HG03064 (cell line): ENCODE measurements at regions not wholly inside any gene's neighbourhood (a gene's known extent, or its start where the extent isn't known, plus 50 kb on each side); places are given as distances from the start of the nearest gene placed in this dataset.

ENCODE experiments used
- ATAC-seq: cut with Tn5 transposase; IDR thresholded peaks from one replicate; pipeline ENCODE4 v1.9.1; 2021; ENCODE audit warnings: low read depth; ENCODE audit not compliant: unreplicated experiment

DNA sequence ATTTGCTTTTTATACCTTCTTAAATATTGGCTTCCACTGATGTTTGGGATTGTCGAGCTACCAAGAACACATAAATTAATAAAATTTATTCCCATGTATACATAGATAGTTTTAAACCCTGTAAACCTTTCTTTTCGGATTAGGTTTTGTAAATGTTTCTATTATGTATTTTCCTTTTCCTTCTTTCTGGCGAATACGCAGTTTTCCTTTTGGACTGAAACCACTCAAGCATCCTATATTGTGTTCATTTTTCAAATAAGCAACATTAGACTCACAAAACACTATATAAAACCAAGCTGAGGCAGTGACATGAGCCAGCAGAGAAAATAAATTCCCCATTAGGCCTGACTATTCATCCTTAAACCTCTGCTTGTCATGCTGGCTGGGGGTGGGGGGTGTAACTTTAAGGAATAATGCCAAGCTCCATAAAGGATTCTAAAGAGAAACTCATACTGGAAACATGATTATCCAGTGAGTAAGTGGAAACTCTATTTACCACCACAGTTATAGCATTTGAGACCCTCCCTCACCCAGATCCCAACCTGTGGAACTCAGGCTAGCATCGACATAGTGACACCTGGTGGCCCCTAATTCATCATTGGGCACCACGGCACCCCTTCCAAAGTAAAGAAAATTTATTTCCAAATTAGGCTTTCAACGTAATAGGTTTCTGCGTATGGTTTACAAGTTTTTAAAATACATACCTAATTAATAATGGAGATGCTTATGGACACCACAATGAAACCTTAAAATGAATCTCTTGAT, 86.5 kb upstream of the CELF2 start:
- no peak for ATAC-seq

DNA sequence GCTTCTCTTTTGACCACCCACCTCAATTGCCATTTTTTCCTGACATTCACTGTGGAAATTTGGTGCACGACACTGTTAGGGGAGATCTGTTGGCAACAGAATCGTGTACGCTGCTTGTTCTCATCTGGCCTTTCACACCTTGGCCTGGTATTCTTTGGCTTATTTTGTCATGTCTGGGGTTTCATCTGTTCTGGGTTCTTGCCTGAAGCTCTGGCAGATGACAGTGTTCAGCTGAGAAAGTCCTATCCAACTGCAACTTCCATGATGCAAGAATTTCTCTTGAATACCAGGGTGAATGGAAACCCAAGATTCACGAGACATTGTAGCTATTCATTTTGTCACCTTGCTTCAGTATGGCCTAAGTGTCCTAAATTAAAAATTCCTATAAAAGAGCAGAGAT, 82.6 kb upstream of the CELF2 start:
- ATAC-seq, result no peak

DNA sequence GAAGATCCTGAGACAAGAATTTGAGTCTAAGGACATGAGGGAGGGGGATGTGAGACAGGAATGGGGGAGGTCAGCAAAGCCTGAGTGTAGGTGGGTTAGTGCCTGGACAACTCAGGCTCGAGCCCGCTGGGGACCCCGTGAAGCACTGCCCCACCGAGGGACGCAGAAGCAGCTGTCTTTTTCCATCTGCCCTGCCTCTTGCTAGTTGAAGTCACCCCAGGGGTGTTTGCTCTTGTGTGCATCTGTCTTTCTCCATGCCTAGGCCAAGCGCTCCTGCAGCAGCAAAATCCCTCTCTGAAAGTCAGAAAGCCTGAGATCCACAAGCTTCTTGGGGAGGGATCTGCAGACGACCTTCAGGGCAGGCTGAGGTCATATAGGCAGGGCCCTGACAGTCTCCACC, 79.0 kb upstream of the CELF2 start:
- ATAC-seq, result no peak

DNA sequence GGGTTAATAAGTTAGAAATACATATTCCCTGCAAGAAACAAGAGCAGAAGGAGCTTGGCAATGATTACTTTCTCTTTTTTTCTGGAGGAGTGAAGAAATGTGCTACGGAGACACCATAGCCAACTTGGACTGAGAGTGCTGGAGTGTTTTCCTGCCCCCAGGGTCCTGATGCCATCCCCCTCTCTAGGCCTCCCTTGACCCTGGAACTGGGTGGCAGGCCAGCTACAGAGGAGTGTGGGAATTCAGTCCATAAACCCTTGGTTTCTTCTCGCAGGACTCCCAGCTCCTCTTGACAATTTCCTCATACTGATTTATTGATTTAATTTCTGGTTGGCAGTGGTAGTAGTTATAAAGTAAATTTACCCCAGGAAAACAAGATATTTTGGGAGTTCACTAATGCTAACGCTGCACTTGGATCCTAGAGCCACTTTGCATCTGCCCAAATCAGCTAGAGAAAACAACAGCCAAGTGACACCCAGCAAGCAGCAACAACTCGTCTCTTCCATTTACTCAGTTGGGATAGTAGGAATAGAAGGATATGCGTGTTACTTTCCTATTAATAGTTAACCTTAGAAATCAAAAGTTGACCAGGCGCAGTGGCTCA, 76.4 kb upstream of the CELF2 start:
- ATAC-seq, result no peak

DNA sequence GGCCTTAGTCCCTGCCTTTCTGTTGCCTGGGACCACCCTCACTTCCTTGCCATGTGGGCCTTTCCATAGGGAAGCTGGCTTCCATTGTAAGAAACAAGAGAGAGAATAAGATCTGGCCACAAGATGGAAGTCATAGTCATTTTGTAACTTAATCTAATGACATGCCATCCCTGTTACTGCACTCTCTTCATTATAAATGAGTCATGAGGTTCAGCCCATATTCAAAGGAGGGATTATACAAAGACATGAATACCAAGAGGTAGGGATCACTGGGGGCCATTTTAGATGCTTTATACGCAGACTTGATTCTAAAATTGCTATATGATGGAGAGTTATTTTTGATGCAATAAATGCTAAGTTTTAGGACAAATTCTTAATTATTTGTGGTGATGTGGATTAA, 75.2 kb upstream of the CELF2 start:
- no peak for ATAC-seq

DNA sequence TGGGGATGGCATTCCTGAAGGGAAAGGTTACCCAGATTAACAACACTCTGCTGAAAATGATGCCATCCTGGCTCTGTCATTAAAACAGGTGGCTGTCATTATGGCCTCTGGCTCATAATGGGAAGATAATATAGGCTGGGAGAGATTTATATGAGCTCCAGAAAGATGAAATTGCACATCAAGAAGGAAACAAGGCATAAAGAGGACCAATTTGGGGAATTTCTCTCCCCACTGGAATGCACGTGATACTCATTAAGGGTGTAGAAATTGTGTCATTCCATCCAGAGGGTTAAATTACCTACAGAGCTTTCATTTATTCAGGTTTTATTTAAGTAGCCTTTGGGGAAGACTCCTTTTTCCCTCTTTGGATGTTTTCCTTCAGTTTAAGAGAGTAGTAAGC, 71.6 kb upstream of the CELF2 start:
- no peak for ATAC-seq

DNA sequence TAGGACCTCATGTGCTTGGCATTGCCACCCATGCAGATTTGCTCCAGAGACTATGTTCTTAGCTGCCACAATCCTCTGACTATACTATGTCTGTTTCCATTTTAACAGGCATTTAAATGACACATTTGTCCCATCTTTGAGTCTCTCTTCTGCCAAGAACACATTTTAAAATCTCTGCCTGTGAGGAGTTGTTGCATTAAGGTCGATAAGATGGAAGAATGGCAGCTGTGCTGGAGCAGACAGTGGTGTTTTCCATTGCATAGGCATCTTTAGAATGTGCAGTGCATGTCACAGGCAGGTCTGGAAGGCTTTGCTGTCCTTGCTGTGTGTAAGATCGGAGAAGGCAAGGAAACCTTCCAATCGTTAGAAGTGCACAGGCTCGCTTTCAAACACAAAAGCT, 70.9 kb upstream of the CELF2 start:
- ATAC-seq, result no peak

DNA sequence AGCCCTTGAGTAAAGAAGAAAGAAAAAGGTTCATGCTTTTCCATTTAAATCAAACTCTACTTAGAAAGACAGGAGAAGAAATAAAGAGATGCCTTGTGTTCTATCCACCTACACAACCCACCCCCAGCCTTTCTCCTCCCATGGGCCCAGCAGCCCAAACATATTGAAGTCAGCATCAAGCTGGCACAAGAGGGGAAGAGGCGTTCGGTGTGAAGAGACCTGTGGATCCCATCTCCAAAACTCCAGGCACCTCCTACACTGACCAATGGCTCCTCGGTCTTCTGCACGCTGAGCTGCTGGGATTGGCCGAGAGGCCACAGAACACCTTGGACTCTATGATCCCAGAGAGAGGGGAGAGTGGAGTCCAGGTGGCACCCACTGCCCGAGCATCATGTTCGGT, 66.0 kb upstream of the CELF2 start:
- ATAC-seq, result no peak

DNA sequence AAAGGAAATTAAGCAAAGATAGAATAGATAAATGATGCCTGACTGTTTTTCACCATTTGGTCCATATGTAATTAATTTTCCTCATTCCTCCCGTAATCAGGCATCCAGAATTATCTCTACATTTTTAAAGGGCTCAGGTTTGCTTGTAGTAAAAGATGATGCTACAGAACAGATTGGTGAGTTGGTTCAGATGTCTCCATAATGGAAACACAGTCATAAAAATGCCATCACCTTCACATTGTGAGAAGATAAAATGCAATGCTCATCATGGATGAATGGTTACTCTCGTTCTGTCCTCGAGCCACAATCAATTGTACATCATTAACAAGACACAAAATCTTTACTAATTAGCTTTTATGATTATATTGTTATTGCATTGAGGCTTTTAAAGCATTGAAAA, 64.9 kb upstream of the CELF2 start:
- no peak for ATAC-seq

DNA sequence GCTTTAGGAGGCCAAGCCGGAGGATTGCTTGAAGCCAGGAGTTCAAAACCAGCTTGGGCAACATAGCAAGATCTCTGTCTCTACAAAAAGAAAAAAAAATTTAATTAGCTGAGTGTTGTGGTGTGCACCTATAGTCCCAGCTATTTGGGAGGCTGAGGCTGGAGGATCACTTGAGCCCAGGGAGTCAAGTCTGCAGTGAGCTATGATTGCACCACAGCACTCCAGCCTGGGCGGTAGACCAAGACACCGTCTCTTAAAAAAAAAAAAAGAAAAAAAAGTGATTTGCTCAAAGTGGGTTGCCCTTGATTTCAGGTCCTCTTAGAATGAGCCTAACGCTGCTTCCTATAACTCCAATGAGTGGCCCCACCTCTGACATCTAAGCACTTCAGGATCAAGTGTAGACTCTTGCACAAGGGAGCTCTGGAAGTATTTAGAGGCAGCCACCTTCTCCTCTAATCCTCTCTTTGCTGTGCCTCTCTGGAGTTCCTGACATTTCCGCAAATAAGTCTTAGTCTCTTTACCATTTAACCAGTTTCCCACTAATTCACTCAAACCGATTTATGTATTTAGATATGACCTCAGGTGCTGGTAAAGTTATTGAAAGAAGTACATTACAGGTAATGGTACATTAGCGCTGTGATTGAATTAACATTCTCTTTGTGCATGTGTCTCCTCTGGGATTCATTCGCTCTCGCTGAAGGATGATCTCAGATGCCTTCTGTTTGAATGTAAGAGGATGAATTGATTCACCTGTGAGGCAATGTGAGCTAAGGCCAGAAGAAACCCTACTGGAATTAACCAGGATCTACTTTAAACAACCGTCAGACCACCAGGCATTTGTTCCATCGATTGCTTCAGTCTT, 60.8 kb upstream of the CELF2 start:
- no peak for ATAC-seq

DNA sequence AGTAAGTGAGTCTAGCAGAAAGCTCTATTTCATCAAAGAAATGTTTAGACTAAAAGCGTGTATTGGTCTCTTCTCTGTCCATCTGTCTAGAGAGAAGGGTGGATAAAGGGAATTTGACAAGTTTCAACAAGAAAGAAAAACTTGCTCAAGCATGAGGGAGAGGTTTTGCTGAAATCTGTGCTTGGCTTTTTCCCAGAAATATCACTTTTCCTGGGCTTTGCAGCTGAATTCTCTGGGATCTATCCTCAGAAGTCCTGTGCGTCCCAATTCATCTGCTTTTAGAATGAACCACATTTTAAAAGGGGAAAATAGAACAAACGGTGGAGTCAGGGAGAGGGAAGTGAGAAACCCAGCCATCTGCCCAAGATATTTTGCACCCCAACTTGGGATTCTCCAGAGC, 59.6 kb upstream of the CELF2 start:
- no peak for ATAC-seq

DNA sequence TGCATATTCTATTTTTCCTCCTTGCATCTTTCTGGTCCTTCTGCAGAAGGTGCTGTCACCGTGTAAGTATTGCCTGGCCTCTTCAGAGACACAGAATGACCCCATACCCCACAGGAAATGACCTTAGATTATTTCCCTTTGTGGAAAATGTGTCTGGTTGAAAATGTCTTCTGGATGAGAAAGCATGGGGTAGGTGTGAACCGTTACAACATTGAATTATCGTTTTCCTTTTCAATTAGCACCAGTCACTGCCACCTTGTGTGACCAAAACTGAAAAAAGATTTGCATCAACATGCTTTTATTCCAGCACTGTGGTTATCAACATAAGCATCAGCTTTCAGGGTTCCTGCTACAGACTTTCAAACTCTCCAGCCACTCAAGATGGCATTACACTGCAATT, 58.0 kb upstream of the CELF2 start:
- no peak for ATAC-seq

DNA sequence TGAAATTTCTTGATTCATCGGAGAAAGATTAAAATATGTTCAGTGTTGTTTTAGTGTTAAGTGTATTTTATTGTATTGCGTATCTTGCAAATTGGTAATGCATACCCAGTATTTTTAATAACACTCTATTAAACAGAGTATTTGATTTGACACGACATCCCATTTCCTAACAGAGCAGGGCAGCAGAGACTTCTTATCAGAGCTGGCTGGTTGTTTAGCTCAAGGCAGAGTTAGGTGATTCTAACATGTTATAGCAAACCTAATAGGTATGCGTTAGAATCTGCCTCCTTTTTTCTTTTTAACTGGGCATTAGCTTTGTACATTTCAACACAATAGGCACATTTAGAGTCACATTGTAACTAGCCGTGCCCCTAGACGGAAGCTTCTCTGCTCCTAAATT, 57.1 kb upstream of the CELF2 start:
- ATAC-seq, result no peak

DNA sequence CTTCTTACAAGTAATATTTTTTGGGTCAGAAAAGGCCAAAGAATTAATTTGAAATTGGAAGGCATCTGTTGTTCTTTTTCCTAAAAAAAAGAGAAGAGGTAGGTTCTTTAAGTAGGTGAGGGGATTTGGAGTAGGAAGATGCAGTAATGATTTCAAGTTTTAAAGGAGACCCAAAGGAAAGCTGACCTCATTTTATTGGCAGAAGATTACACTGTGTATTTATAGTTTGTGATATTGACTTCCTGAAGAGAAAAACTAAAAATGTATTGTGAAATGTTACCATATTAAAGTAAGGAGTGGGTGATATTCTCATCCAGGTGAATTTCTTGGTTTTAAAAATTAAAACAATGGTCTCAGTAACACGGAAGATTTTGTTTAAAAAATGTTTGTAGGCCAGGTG, 56.6 kb upstream of the CELF2 start:
- no peak for ATAC-seq

DNA sequence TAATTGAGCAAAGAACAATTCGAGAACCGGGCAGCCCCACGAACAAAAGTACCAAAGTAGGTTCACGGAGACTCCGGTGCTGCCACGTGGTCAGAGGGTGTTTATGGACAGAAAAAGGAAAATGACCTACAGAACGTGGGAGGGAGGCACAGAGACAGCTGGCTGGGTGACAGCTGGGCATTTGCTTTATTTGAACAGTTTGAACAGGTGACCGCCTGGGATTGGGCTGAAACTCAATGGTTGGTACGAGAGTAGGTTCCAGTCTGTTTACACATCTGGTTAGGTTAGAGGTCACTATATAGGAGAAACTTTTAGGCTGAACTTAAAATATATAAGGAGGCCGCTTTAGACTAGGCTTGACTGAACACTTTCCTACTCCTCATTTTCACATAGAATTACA, 50.6 kb upstream of the CELF2 start:
- no peak for ATAC-seq

DNA sequence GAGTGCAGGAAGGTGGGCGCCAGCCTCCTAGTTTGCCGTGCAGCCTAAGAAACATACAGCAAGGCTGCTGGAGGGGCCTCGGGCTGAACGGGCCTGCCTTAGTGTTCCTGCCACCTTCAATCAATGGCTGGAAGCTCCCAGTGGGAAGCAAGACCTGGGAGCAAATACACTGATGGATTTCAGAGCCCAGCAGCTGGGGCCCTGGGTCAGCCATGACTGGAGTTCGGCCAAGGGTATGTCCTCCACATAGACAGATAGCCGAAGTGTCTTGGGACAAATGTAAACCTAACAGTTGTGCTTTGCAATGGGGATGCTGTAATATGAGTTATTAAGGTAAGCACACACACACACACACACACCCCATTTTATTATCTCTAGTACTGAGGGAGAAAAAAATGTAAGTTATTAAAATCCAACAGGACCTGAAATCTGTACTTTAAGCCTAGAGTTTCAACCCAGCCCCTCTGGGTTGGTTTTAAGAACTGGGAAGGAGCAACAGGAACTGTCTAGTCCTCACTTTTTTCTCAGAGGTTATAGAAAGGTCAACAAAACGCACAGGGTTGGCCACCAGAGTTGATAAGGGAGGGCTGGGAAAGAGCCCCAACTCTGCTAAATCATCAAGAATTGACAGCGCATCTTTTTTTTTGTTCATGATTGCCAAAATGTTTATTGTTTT, 50.0 kb upstream of the CELF2 start:
- no peak for ATAC-seq
